Ovary (tissue), 3 donors: ENCODE measurements at regions not wholly inside any gene's neighbourhood (a gene's known extent, or its start where the extent isn't known, plus 50 kb on each side); places are given as distances from the start of the nearest gene placed in this dataset.

Experiments
- POLR2A ChIP-seq: fragments of 450-650 bp; IDR thresholded peaks from one replicate; pipeline ENCODE4 v1.6.1; 2017; ENCODE audit warnings: antibody characterized with exemption, mild to moderate bottlenecking, moderate library complexity
- TF ChIP-seq, protein P1 (sequence below), 3 donors: fragments of 450-650 bp in 2 of 3; fragments of 200-600 bp in 1 of 3; IDR thresholded peaks; one replicate each; pipeline versions ENCODE4 v1.5.1 to v1.8.0; 2016 to 2022; ENCODE audit warnings: antibody characterized with exemption in 3 of 3, mild to moderate bottlenecking in 1 of 3
- donor health status: DM: no; HTN: no; CAD: no.

DNA sequence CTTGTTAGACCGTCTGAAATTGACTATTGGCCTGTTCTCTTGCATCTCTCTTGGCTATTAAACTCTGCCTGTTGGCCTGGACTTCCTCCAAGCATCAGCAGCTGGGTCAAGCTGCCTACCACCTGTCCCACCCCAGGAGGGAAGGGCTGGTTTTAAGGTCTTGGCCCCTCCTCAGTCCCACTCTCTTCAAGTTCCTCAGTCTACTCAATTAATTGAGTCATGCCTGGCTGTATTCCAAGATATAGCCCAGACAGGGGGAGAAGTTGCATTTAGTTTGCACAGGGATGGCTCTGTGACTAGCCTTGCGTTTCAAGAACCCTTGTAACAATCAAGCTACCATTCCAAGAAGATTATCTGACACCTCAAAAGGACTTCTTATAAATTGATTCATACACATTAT lies 113.8 kb upstream of the GLI3 start:
- TF ChIP-seq, protein P1, sequence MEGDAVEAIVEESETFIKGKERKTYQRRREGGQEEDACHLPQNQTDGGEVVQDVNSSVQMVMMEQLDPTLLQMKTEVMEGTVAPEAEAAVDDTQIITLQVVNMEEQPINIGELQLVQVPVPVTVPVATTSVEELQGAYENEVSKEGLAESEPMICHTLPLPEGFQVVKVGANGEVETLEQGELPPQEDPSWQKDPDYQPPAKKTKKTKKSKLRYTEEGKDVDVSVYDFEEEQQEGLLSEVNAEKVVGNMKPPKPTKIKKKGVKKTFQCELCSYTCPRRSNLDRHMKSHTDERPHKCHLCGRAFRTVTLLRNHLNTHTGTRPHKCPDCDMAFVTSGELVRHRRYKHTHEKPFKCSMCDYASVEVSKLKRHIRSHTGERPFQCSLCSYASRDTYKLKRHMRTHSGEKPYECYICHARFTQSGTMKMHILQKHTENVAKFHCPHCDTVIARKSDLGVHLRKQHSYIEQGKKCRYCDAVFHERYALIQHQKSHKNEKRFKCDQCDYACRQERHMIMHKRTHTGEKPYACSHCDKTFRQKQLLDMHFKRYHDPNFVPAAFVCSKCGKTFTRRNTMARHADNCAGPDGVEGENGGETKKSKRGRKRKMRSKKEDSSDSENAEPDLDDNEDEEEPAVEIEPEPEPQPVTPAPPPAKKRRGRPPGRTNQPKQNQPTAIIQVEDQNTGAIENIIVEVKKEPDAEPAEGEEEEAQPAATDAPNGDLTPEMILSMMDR (IDR thresholded peaks at IDR 0.05), result no peak
- no peak for TF ChIP-seq POLR2A
